CD4-positive, alpha-beta T cell treated with Interleukin-10 for 1 hour (primary cell): ENCODE measurements at regions not wholly inside any gene's neighbourhood (a gene's known extent, or its start where the extent isn't known, plus 50 kb on each side); places are given as distances from the start of the nearest gene placed in this dataset.

Experiments
- DNase-seq: peaks from one replicate; pipeline ENCODE4 v3.0.0-alpha.2; 2020

GRCh38 chr10:105969884-105970377 lies 1194.6 kb downstream of the SORCS1 start:
- DNase-seq, result no peak

DNA sequence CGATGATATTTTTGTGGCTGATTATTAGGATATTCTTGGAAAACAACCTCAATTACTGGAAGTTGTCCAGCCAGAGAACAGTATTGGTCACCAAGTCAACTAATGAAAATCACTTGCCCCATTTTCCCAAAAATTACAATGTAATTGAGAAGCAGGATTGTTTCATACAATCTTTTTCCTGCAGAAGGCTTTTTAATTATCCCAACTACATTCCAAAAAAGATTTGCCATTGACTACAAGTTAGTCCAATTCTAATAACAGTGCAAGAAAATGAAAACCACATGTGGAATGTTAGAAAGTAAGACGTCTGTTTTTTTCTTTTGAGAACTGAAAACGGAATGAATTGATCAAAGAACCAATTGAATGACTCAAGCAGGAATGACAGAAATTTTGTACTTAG lies 1195.8 kb downstream of the SORCS1 start:
- DNase-seq, result no peak

- no peak for DNase-seq
These were observed 1197.2 kb downstream of the SORCS1 start for GRCh38 chr10:105967256-105967655.

DNA sequence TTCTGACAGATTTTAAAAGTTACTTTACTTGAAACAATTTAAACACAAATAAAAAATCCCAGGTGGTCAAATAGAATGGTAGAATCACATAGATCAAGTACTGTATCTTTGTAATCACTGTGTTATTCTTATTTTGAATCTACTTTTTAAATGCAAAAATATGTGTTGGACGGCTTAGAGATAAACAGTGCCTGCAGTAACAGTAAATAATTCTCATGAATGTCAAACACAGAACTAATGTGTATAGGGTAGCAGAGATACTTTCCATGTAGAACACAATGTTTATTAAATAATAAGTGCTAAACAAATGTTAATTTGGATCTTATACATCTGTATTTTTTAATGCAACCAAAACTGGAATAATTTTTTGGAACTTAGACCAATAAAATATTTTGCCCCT lies 1199.4 kb downstream of the SORCS1 start:
- DNase-seq, result no peak

DNA sequence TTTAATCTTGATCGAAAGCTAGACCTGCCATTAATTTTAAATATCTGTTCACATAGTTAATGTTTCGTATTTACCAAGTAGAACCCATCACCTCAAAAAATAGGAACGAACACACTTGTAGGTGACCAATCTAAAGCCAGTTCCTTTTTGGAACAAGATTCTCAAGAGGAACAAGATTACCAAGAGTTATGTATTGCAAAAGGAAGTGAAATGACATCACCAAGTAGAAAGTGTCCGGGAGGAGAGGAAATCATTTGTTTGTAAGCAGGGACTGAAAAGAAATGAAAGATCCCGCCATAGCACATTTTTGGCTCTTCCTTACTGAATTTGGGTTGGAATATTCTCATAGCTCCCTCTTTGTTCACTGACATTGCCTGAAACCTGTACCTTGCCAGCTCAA lies 1200.5 kb downstream of the SORCS1 start:
- DNase-seq, result no peak

- DNase-seq, result no peak
These were observed 1201.1 kb downstream of the SORCS1 start for GRCh38 chr10:105963334-105963884.

GRCh38 chr10:105956550-105956949 lies 1208.0 kb downstream of the SORCS1 start:
- DNase-seq, result no peak

GRCh38 chr10:105953861-105954260 lies 1210.6 kb downstream of the SORCS1 start:
- DNase-seq, result no peak

DNA sequence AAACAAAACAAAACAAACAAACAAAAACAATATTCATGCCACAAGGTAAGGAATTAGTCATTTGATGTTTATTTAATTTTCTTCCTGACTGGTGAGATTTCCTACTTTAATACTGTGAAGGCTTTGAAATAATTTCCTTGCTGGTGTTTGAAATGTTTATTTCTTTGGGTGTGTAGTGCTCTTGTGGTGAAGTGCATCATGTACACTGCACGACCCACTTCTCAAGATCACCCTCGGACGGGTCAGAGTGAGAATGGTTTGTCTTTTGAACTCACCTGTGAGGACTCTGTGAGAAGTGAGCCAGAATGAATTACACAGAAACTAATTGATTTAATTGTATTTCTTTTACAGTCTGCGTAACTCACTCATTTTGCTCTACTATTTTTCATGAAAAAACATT lies 1211.5 kb downstream of the SORCS1 start:
- no peak for DNase-seq

DNA sequence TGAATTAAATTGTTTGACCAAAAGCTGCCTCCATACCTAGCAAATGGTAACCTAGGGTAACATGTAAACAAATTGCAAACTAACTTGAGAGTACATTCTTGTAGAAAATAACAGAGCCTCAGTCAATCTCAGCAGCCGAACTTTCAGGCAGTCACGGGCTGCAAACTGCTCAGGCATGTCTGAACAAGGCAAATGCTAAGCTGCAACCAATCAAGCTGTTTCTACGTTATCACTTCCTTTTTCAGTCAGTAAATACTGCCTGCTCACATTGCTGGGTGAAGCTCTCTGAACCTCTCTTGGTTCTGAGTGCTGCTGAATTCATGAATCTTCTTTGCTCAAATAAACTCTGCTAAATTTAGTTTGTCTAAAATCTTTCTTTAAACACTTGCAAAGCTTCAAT lies 1212.4 kb downstream of the SORCS1 start:
- no peak for DNase-seq

- DNase-seq, result peak; percentile 4
These were observed 1214.1 kb downstream of the SORCS1 start for GRCh38 chr10:105950410-105950809.

- DNase-seq, result no peak
These were observed 1214.8 kb downstream of the SORCS1 start for GRCh38 chr10:105949721-105950120.

GRCh38 chr10:105925045-105925785 lies 1239.3 kb downstream of the SORCS1 start:
- no peak for DNase-seq

DNA sequence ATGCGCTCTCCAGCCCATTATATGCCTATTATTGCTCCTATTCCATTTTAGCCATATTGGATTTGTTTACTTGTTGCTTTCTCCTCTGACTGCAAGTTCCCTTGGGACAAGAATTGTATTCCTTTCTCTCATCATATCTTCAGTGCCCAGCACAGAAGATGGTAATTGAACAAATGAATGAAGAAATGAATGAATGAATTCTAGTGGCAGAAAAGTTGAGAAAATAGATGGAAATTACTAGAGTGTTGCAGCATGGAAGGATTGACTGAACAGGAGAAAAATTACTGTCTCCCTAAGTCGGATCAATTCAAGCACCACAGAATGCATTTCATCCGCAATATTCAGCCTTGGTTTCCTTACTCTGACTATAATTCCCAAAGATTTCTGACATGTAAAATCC lies 1243.2 kb downstream of the SORCS1 start:
- no peak for DNase-seq

DNA sequence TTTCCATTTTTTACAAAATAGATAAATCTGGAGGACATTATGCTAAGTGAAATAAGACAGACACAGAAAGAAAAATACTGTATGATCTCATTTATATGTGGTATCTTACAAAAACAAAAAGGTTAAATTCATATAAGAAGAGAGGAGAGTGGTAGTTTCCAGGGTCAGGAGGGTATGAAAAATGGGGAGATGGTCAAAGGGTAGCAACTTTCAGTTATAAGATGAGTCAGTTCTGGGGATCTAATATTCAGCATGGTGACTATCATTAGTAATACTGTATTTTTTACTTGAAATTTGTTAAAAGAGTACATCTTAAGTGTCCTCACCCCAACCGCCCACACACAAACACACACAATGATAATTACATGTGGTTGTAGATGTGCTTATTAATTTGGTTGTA lies 1250.1 kb downstream of the SORCS1 start:
- DNase-seq, result no peak

DNA sequence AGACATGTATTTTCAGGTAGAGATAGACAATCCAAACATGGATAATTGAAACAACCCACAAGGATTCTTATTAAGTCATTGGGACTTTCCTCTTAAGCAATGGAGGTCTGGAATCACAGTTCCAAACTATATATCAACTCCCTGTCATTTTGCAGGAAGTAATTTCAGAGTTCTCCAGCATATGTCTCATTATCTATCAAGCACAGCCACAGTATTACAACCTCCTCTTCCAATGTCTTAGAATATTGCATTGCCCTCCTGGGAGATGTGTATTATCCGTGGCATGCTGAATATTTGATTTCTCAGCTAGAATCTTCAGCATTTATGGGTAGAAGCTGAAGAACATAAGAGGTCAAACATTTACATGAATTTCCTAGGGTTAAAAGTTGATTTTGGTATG lies 1255.8 kb downstream of the SORCS1 start:
- no peak for DNase-seq

- DNase-seq, result no peak
These were observed 1244.4 kb downstream of the SORCS3 start for GRCh38 chr10:105885495-105885894.

- no peak for DNase-seq
These were observed 1238.3 kb downstream of the SORCS3 start for GRCh38 chr10:105879401-105879800.

- no peak for DNase-seq
These were observed 1234.0 kb downstream of the SORCS3 start for GRCh38 chr10:105875050-105875449.

DNA sequence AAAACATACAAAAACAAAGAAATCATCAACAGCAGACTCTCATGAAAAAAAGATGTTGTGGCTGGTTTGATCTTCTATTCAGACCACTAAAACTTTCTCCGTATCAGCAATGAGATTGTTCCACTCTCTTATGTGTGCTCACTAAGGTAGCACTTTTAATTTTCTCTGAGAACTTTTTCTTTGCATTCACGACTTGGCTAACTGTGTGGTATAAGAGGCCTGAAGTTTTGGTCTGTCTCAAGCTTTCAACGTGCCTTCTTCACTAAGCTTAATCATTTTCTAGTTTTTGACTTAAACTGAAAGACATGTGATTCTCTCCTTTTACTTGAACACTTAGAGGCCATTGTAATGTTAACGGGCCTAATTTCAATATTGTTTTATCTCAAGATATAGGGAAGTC lies 1231.6 kb downstream of the SORCS3 start:
- no peak for DNase-seq

DNA sequence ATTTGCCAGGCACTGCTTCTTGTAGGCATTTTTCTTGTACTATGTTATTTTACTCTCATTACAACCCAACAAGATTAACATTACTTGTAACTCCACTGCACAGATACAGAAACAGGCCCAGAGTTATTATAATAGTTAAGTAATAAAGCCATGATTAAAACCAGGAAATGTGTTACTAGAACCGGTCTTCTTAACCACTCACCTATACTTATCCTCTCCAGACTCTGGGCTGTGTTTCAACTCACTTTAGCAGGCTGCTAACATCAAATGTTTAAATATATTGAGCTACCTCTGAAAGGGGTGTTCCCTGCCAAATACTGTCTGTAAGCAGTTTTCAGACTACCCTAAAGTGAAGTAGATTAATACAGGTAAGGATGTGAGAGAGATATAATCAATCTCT lies 1227.8 kb downstream of the SORCS3 start:
- DNase-seq, result no peak

- DNase-seq, result no peak
These were observed 1223.8 kb downstream of the SORCS3 start for GRCh38 chr10:105864854-105865253.

DNA sequence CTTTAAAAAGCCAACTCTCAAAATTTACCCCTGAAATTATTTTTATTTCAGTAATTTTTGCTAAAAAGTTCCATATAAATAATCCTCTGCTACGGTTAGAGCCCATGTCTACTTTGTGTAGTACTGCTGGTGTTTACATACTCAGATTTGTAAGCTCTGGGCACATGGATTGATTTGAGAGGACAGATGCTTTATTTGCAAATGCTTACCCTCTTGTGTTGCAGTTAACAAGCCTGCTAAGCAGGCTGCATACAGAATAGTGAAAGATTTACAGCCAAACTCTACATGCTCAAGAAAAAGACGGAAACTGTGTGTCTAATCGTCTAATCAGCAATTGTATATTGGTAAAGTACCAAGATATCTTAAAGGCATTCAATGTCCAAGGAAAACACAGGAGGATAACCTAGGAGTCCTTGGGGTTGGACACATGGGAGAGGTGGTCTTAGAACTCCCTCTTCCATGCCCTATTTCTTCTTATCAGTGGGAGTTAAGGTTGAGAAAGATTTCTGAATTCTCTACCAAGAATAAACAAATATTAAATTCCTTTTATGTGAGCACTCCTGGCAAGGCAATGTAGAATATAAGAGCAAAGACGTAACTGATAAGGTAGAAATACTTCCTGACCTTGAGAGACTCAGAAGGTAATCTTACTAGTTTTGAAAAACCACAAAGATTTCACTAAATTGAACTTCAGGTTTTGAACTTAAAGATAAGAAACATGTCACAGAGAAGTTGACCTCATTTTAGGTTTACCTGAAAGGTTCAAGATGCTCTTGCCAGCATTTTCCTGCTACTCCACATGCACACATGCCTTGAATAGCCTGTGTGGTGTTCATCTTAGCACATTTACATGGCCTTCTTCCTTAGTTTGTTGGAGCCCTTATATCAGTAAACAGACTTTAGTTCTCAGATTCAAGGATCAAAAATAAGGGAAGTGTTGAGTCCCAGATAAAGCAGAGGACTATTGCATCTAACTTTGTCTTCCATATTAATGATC lies 1216.5 kb downstream of the SORCS3 start:
- no peak for DNase-seq

- DNase-seq, result no peak
These were observed 1214.7 kb downstream of the SORCS3 start for GRCh38 chr10:105855791-105856190.
